Liver (tissue), 8 donors: ENCODE measurements at regions not wholly inside any gene's neighbourhood (a gene's known extent, or its start where the extent isn't known, plus 50 kb on each side); places are given as distances from the start of the nearest gene placed in this dataset.

Experiments
- DNase-seq: peaks from one replicate; pipeline ENCODE4 v3.0.0-alpha.2; 2017; ENCODE audit warnings: low spot score
- H3K27ac ChIP-seq, 2 donors: one replicate each; pipeline ENCODE4 v1.7.0; 2013; ENCODE audit warnings: inconsistent platforms in 2 of 2, low read length in 2 of 2, control low read depth in 1 of 2, low read depth in 1 of 2, mild to moderate bottlenecking in 1 of 2
- H3K27me3 ChIP-seq, 4 donors: one replicate each; pipeline versions ENCODE4 v1.6.1 to v1.7.0; 2013; ENCODE audit warnings: low read length in 3 of 4, inconsistent platforms in 1 of 4, mild to moderate bottlenecking in 1 of 4, moderate library complexity in 1 of 4; ENCODE audit not compliant: control insufficient read depth in 4 of 4, insufficient read depth in 4 of 4
- H3K36me3 ChIP-seq, 4 donors: one replicate each; pipeline versions ENCODE4 v1.6.1 to v1.7.0; 2013; ENCODE audit warnings: low read length in 3 of 4, mild to moderate bottlenecking in 3 of 4, low read depth in 1 of 4, moderate library complexity in 1 of 4; ENCODE audit not compliant: control insufficient read depth in 4 of 4, insufficient read depth in 3 of 4
- H3K4me1 ChIP-seq, 4 donors: one replicate each; pipeline versions ENCODE4 v1.6.1 to v1.7.0; 2013; ENCODE audit warnings: low read length in 3 of 4, mild to moderate bottlenecking in 3 of 4, moderate library complexity in 1 of 4; ENCODE audit not compliant: control insufficient read depth in 4 of 4, insufficient read depth in 4 of 4
- H3K4me3 ChIP-seq, 3 donors: one replicate each; pipeline versions ENCODE4 v1.6.1 to v1.7.0; 2013; ENCODE audit warnings: low read length in 3 of 3, control low read depth in 1 of 3, low read depth in 1 of 3, mild to moderate bottlenecking in 1 of 3
- H3K9ac ChIP-seq, 2 donors: one replicate each; pipeline ENCODE4 v1.7.0; 2013; ENCODE audit warnings: low read length in 2 of 2, mild to moderate bottlenecking in 2 of 2, moderate library complexity in 2 of 2, control low read depth in 1 of 2, low read depth in 1 of 2
- H3K9me3 ChIP-seq, 4 donors: one replicate each; pipeline versions ENCODE4 v1.6.1 to v1.7.0; 2013; ENCODE audit warnings: low read length in 3 of 4; ENCODE audit not compliant: control insufficient read depth in 4 of 4
- EGR1 ChIP-seq, 2 donors: IDR thresholded peaks; 2 replicates each; pipeline ENCODE4 v1.6.1; 2016 to 2018; ENCODE audit warnings: antibody characterized with exemption in 2 of 2, low read depth in 2 of 2
- FOXA1 ChIP-seq: IDR thresholded peaks from 2 replicates; pipeline ENCODE4 v1.6.1; 2016; ENCODE audit warnings: antibody characterized with exemption
- FOXA2 ChIP-seq: IDR thresholded peaks from 2 replicates; pipeline ENCODE4 v1.6.1; 2016; ENCODE audit warnings: antibody characterized with exemption
- GABPA ChIP-seq, 2 donors: IDR thresholded peaks in 1 of 2; conservative IDR thresholded peaks in 1 of 2; 2 replicates each; pipeline ENCODE4 v1.6.1; 2016; ENCODE audit warnings: antibody characterized with exemption in 2 of 2, mild to moderate bottlenecking in 1 of 2, moderate library complexity in 1 of 2
- HNF4A ChIP-seq, 2 donors: conservative IDR thresholded peaks; 2 replicates each; pipeline ENCODE4 v1.6.1; 2016; ENCODE audit warnings: antibody characterized with exemption in 2 of 2, mild to moderate bottlenecking in 2 of 2
- HNF4G ChIP-seq: IDR thresholded peaks from 2 replicates; pipeline ENCODE4 v1.6.1; 2016; ENCODE audit warnings: antibody characterized with exemption
- MAX ChIP-seq: IDR thresholded peaks from 2 replicates; pipeline ENCODE4 v1.6.1; 2016; ENCODE audit warnings: antibody characterized with exemption
- RAD21 ChIP-seq, 2 donors: IDR thresholded peaks; 2 replicates each; pipeline ENCODE4 v1.6.1; 2016; ENCODE audit warnings: antibody characterized with exemption in 2 of 2, mild to moderate bottlenecking in 2 of 2
- SP1 ChIP-seq: IDR thresholded peaks from 2 replicates; pipeline ENCODE4 v1.6.1; 2018; ENCODE audit warnings: antibody characterized with exemption, mild to moderate bottlenecking
- TAF1 ChIP-seq: conservative IDR thresholded peaks from 2 replicates; pipeline ENCODE4 v1.6.1; 2016; ENCODE audit warnings: antibody characterized with exemption, mild to moderate bottlenecking
- YY1 ChIP-seq: IDR thresholded peaks from 2 replicates; pipeline ENCODE4 v1.6.1; 2016; ENCODE audit warnings: antibody characterized with exemption, mild to moderate bottlenecking
- WGBS: extraction: QIAGEN DNeasy Blood & Tissue Kit; methylation state at CpG from one replicate; pipeline ENCODE4 v1.1.7; 2013; 5-methylcytosine and 5-hydroxymethylcytosine counted together
- TF ChIP-seq, protein P1 (sequence below): IDR thresholded peaks from 2 replicates; pipeline ENCODE4 v1.6.1; 2016; ENCODE audit warnings: antibody characterized with exemption
- TF ChIP-seq, protein P2 (sequence below): fragments of 150-350 bp; IDR thresholded peaks from 2 replicates; pipeline ENCODE4 v1.5.1; 2017; ENCODE audit warnings: improper control_type of control experiment, low read depth, low read length; ENCODE audit not compliant: missing input control
- TF ChIP-seq, protein P3 (sequence below): IDR thresholded peaks from 2 replicates; pipeline ENCODE4 v1.6.1; 2016; ENCODE audit warnings: antibody characterized with exemption, mild to moderate bottlenecking
- donor health status: healthy.
- donor health status: healthy.
- donor health status: healthy.
- donor health status: healthy.
- donor health status: healthy.

DNA sequence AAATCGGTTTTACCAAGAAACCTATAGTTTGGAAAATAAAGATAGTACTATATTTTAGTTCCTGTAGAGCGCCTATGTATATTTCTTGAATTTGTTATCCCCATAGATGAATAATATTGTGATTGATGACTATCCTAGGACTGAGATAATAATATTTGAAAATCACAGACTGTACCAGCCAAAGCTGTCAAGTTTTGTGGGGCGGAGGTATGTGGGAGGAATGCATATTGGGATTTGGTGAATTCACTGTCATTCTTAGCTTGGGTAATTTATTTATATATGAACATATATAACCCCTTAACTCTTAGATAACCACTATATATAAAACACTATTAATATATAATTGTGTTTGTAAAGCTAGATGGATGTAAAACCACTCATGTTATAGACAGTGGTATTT, 205.5 kb upstream of the ARSJ start (continued):
- TF ChIP-seq, protein P1, sequence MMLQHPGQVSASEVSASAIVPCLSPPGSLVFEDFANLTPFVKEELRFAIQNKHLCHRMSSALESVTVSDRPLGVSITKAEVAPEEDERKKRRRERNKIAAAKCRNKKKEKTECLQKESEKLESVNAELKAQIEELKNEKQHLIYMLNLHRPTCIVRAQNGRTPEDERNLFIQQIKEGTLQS = no peak
- TF ChIP-seq GABPA (IDR thresholded peaks at IDR 0.05 in 1 of 2, conservative IDR thresholded peaks at IDR 0.05 in 1 of 2) = no peak

- Histone ChIP-seq H3K4me1 (no peaks in the 10 kb centered on the region), H3K36me3 (no peaks in the 10 kb centered on the region), H3K9me3 (peaks cover 0 to 4% (median 2%) of the 10 kb centered on the region in 4 donors), H3K27me3 (no peaks in the 10 kb centered on the region), H3K4me3 (no peak overlapping the region), H3K27ac (no peak overlapping the region), H3K9ac (no peak overlapping the region)
- DNase-seq = no peak
- no peak for TF ChIP-seq SP1
Measured at GRCh38 chr4:114187592-114187991, 208.1 kb upstream of the ARSJ start.

- Histone ChIP-seq H3K36me3 (no peaks in the 10 kb centered on the region), H3K4me1 (no peaks in the 10 kb centered on the region), H3K4me3 (no peak overlapping the region), H3K27me3 (no peaks in the 10 kb centered on the region), H3K27ac (no peak overlapping the region), H3K9me3 (no peaks in the 10 kb centered on the region), H3K9ac (no peak overlapping the region)
- DNase-seq = no peak
- TF ChIP-seq, protein P1 = no peak
- no peak for TF ChIP-seq FOXA1
- no peak for TF ChIP-seq HNF4A (conservative IDR thresholded peaks at IDR 0.05)
- TF ChIP-seq YY1 = no peak
- WGBS = 37% methylated on average over 1 of the region's 1 CpG
Measured at GRCh38 chr4:114191496-114191895, 212.0 kb upstream of the ARSJ start.

- 76% methylated on average over 2 of the region's 2 CpGs for WGBS
- DNase-seq = no peak
- H3K9ac ChIP-seq = no peak overlapping the region
- no peak overlapping the region for H3K27ac ChIP-seq
- H3K36me3 ChIP-seq = no peaks in the 10 kb centered on the region
- H3K9me3 ChIP-seq = no peaks in the 10 kb centered on the region
- no peaks in the 10 kb centered on the region for H3K4me1 ChIP-seq
- H3K27me3 ChIP-seq = no peaks in the 10 kb centered on the region
- no peak overlapping the region for H3K4me3 ChIP-seq
- no peak for TF ChIP-seq SP1
- TF ChIP-seq MAX = no peak
- no peak for TF ChIP-seq HNF4G
- TF ChIP-seq TAF1 = no peak
- TF ChIP-seq, protein P2, sequence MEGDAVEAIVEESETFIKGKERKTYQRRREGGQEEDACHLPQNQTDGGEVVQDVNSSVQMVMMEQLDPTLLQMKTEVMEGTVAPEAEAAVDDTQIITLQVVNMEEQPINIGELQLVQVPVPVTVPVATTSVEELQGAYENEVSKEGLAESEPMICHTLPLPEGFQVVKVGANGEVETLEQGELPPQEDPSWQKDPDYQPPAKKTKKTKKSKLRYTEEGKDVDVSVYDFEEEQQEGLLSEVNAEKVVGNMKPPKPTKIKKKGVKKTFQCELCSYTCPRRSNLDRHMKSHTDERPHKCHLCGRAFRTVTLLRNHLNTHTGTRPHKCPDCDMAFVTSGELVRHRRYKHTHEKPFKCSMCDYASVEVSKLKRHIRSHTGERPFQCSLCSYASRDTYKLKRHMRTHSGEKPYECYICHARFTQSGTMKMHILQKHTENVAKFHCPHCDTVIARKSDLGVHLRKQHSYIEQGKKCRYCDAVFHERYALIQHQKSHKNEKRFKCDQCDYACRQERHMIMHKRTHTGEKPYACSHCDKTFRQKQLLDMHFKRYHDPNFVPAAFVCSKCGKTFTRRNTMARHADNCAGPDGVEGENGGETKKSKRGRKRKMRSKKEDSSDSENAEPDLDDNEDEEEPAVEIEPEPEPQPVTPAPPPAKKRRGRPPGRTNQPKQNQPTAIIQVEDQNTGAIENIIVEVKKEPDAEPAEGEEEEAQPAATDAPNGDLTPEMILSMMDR = no peak
- TF ChIP-seq FOXA2 = no peak
- TF ChIP-seq RAD21 (IDR thresholded peaks at IDR 0.05) = no peak
- TF ChIP-seq, protein P3, sequence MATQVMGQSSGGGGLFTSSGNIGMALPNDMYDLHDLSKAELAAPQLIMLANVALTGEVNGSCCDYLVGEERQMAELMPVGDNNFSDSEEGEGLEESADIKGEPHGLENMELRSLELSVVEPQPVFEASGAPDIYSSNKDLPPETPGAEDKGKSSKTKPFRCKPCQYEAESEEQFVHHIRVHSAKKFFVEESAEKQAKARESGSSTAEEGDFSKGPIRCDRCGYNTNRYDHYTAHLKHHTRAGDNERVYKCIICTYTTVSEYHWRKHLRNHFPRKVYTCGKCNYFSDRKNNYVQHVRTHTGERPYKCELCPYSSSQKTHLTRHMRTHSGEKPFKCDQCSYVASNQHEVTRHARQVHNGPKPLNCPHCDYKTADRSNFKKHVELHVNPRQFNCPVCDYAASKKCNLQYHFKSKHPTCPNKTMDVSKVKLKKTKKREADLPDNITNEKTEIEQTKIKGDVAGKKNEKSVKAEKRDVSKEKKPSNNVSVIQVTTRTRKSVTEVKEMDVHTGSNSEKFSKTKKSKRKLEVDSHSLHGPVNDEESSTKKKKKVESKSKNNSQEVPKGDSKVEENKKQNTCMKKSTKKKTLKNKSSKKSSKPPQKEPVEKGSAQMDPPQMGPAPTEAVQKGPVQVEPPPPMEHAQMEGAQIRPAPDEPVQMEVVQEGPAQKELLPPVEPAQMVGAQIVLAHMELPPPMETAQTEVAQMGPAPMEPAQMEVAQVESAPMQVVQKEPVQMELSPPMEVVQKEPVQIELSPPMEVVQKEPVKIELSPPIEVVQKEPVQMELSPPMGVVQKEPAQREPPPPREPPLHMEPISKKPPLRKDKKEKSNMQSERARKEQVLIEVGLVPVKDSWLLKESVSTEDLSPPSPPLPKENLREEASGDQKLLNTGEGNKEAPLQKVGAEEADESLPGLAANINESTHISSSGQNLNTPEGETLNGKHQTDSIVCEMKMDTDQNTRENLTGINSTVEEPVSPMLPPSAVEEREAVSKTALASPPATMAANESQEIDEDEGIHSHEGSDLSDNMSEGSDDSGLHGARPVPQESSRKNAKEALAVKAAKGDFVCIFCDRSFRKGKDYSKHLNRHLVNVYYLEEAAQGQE = no peak
- TF ChIP-seq, protein P1 = no peak
- no peak for TF ChIP-seq GABPA (IDR thresholded peaks at IDR 0.05 in 1 of 2, conservative IDR thresholded peaks at IDR 0.05 in 1 of 2)
- no peak for TF ChIP-seq HNF4A (conservative IDR thresholded peaks at IDR 0.05)
- no peak for TF ChIP-seq EGR1 (IDR thresholded peaks at IDR 0.05; ENCODE audit: low read depth in 2 of 2)
Measured at GRCh38 chr4:114192854-114193253, 213.4 kb upstream of the ARSJ start.
